ENCODE measurements at regions not wholly inside any gene's neighbourhood (a gene's known extent, or its start where the extent isn't known, plus 50 kb on each side); places are given as distances from the start of the nearest gene placed in this dataset.
A peak's percentile ranks its signal among the peaks of the same experiment; 100 is the strongest.
"Not testable (repeated sequence)": the region's sequence is repeated elsewhere in the genome, so short reads cannot be mapped to it uniquely, and the experiment has no call there.

- no peaks in the 10 kb centered on the region for H3K27me3 ChIP-seq
- no peaks in the 10 kb centered on the region for H3K9me3 ChIP-seq
- no peak for TF ChIP-seq CTCF (IDR thresholded peaks at IDR 0.05)
- no peaks in the 10 kb centered on the region for H3K36me3 ChIP-seq
- intact Hi-C loops (cut with DNase I): no loop called here
- DNase-seq (ENCODE audit: low spot score in 2 of 2): no peak
- H3K4me1 ChIP-seq: peaks cover 0 to 8% of the 10 kb centered on the region in 2 donors
- H3K4me3 ChIP-seq: no peak overlapping the region
- H3K27ac ChIP-seq: no peak overlapping the region
Observed at GRCh38 chr10:46104071-46104585, 58.1 kb upstream of the MSMB start.

- H3K27ac ChIP-seq; H3K9me3 ChIP-seq; H3K27me3 ChIP-seq; DNase-seq (ENCODE audit: low spot score in 2 of 2); H3K36me3 ChIP-seq; H3K4me1 ChIP-seq; intact Hi-C loops (cut with DNase I): not testable (repeated sequence)
- peak overlapping the region in 1 of 2 donors; percentile 71 for H3K4me3 ChIP-seq
Observed at GRCh38 chr10:46105416-46105815, 59.3 kb upstream of the MSMB start.

GRCh38 chr10:46105856-46106409 is 59.9 kb upstream of the MSMB start:
- H3K27me3 ChIP-seq; intact Hi-C loops (cut with DNase I); H3K4me1 ChIP-seq; DNase-seq (ENCODE audit: low spot score in 2 of 2); H3K9me3 ChIP-seq; H3K27ac ChIP-seq; H3K36me3 ChIP-seq: not testable (repeated sequence)
- H3K4me3 ChIP-seq: peak overlapping the region; percentile 63 to 71

DNA sequence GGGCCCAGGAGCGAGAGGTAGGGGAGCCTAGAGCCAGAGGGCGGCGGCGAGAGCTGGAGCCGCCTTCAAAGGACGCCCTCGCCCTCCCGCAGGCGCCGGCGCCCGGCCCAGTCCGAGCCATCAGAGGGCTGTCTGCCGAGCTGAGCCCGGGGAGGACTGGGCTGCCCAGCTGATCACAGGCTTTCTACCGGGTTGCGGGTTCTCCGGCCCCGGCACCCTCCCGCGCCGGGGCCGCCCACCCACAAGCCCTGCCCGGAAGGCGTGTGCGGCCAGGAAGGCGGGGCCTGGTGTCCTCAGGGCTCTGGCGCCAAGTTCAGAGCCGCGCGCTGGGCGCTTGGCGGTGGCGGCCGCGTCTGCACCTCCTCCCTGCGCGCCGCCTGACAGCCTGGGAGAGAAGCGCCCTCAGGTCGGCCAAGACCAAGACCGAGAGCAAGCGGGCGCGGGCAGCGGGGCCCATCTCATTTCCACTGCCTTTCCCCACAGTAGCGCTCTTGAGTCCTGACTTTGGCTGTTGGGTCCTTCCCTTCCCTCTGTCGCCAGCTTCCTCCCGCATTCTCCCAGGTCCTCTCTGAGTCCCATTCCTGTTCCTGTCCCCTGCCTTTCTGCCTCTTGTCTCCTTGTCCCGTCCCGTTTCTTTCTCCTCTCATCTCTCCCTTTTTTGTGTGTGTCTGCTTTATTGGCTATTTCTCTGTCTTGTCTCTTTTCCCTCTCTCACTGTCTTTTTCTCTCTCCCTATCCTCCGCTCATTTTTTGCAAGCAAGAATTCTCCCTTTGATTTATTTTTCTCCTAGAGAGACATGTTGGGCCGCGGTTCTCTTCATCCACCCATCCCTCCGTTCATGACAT is 60.6 kb upstream of the MSMB start:
- H3K4me1 ChIP-seq: peaks cover 0 to 8% of the 10 kb centered on the region in 2 donors
- H3K27ac ChIP-seq: no peak overlapping the region
- DNase-seq (ENCODE audit: low spot score in 2 of 2): peak in 1 of 2 donors; percentile 75
- no peaks in the 10 kb centered on the region for H3K36me3 ChIP-seq
- intact Hi-C loops (cut with DNase I): no loop called here
- no peaks in the 10 kb centered on the region for H3K9me3 ChIP-seq
- peak overlapping the region; percentile 63 to 71 for H3K4me3 ChIP-seq
- peak in 1 of 3 experiments; percentile 8 for TF ChIP-seq CTCF (IDR thresholded peaks at IDR 0.05)
- no peaks in the 10 kb centered on the region for H3K27me3 ChIP-seq

GRCh38 chr10:46108158-46108499 is 62.1 kb upstream of the MSMB start:
- H3K4me3 ChIP-seq; intact Hi-C loops (cut with DNase I); H3K36me3 ChIP-seq; H3K4me1 ChIP-seq; H3K9me3 ChIP-seq; H3K27ac ChIP-seq; H3K27me3 ChIP-seq; DNase-seq (ENCODE audit: low spot score in 2 of 2): not testable (repeated sequence)

DNA sequence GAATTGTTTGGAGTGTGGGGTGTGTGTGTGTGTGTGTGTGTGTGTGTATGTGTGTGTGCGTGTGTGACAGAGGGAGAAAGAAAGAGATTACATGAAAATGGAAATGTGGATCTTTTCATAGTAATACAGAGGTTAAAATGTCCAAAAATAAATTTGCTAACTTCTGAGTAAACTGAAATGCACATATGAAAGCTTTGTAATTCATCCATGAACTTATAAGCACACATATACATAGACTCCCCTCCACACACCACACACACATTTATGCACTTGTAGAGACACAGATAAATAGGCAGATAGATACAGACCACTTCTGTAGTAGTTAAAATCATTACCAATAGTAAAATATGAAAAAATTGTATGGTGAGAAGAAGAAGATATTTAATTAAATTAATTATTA is 108.2 kb upstream of the MSMB start:
- intact Hi-C loops (cut with DNase I); H3K9me3 ChIP-seq; H3K27ac ChIP-seq; H3K4me3 ChIP-seq; H3K27me3 ChIP-seq; DNase-seq (ENCODE audit: low spot score in 2 of 2); H3K36me3 ChIP-seq; H3K4me1 ChIP-seq: not testable (repeated sequence)

GRCh38 chr10:46154683-46155082 is 108.6 kb upstream of the MSMB start:
- intact Hi-C loops (cut with DNase I); H3K9me3 ChIP-seq; H3K27ac ChIP-seq; H3K4me3 ChIP-seq; H3K4me1 ChIP-seq; H3K36me3 ChIP-seq; DNase-seq (ENCODE audit: low spot score in 2 of 2); H3K27me3 ChIP-seq: not testable (repeated sequence)

DNA sequence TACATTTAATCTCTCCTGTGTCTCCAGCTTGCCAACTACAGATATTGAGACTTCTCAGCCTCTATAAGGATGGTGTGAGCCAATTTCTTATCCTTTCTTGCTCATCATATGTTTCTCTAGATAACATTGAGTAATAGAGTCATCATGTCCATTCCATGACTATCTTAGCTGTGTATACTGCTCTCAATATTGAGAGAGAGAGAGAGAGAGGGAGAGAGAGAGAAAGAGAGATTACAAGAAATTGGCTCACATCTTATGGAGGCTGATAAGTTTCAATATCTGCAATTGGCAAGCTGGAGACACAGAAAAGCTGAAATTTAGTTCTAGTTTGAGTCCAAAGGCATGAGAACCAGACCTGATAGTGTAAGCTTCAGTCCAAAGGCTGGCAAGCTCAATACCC is 110.8 kb upstream of the MSMB start:
- H3K27me3 ChIP-seq; intact Hi-C loops (cut with DNase I); H3K9me3 ChIP-seq: not testable (repeated sequence)

More for the DNA sequence above, 110.8 kb upstream of the MSMB start:
- not testable (repeated sequence) for H3K36me3 ChIP-seq; H3K4me1 ChIP-seq; H3K4me3 ChIP-seq; DNase-seq (ENCODE audit: low spot score in 2 of 2); H3K27ac ChIP-seq

Data from ascending aorta (tissue), 2 donors.